Nephron progenitor cell (in vitro differentiated cells): ENCODE measurements at regions not wholly inside any gene's neighbourhood (a gene's known extent, or its start where the extent isn't known, plus 50 kb on each side); places are given as distances from the start of the nearest gene placed in this dataset.
"Not testable (repeated sequence)": the region's sequence is repeated elsewhere in the genome, so short reads cannot be mapped to it uniquely, and the experiment has no call there.

Experiments used
- DNase-seq: peaks from one replicate; pipeline ENCODE4 v3.0.0; 2021
- H3K27ac Mint-ChIP-seq: 2 replicates; pipeline ENCODE4 v1.8.0; 2021; ENCODE audit warnings: mild to moderate bottlenecking, moderate library complexity, mixed read lengths
- H3K27me3 Mint-ChIP-seq: 2 replicates; pipeline ENCODE4 v1.8.0; 2021; ENCODE audit warnings: mild to moderate bottlenecking, low read depth, mixed read lengths; ENCODE audit not compliant: poor library complexity
- H3K36me3 Mint-ChIP-seq: 2 replicates; pipeline ENCODE4 v1.8.0; 2021; ENCODE audit warnings: low read depth, mixed read lengths
- H3K4me1 Mint-ChIP-seq: 2 replicates; pipeline ENCODE4 v1.8.0; 2021; ENCODE audit warnings: mixed read lengths
- H3K4me3 Mint-ChIP-seq: 2 replicates; pipeline ENCODE4 v1.8.0; 2021; ENCODE audit warnings: mild to moderate bottlenecking, moderate library complexity, mixed read lengths
- H3K9me3 Mint-ChIP-seq: 2 replicates; pipeline ENCODE4 v1.8.0; 2021; ENCODE audit warnings: mild to moderate bottlenecking, moderate library complexity, mixed read lengths
- TF ChIP-seq, protein P1 (sequence below): fragments of 200-600 bp; sonication (generic); IDR thresholded peaks from 2 replicates; pipeline ENCODE4 v1.5.0; 2021; ENCODE audit warnings: antibody characterized with exemption

DNA sequence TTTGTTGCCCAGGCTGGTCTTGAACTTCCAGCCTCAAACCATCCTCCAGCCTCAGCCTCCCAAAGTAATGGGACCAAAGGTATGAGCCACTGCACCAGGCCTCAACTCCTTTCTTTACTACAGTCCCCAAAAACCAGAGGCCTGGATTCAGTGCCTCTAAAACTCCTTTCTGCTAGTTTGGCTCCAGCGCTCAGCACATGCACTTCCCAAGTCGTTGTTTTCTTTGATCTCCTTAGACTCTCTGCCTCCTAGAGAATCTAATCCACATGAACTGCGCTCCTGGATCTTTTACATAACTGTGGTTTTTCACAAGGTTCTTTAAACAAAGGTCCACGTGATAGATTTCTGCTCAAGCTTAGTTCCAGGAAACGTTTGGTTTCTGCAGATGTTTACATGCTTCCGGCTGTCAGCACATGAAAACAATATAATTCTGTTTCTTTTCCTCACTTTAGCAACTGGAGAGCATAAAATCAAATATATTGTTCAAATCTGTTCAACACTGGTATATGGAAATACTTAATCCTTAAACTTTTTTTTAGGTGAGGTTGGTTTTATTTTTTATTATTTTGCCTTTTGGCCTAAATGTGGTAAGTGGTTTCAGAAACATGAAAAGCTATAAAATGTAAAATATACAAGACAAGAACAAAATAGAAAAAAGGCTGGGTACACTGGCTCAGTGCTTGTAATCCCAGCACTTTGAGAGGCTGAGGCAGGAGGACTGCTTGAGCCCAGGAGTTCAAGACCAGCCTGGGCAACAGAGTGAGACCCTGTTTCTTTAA, 270.5 kb upstream of the MKLN1 start:
- no peak overlapping the region for H3K4me3 Mint-ChIP-seq
- peaks cover 11% of the 10 kb centered on the region for H3K27me3 Mint-ChIP-seq
- TF ChIP-seq, protein P1, sequence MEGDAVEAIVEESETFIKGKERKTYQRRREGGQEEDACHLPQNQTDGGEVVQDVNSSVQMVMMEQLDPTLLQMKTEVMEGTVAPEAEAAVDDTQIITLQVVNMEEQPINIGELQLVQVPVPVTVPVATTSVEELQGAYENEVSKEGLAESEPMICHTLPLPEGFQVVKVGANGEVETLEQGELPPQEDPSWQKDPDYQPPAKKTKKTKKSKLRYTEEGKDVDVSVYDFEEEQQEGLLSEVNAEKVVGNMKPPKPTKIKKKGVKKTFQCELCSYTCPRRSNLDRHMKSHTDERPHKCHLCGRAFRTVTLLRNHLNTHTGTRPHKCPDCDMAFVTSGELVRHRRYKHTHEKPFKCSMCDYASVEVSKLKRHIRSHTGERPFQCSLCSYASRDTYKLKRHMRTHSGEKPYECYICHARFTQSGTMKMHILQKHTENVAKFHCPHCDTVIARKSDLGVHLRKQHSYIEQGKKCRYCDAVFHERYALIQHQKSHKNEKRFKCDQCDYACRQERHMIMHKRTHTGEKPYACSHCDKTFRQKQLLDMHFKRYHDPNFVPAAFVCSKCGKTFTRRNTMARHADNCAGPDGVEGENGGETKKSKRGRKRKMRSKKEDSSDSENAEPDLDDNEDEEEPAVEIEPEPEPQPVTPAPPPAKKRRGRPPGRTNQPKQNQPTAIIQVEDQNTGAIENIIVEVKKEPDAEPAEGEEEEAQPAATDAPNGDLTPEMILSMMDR = no peak
- H3K9me3 Mint-ChIP-seq = peaks cover 23% of the 10 kb centered on the region
- H3K4me1 Mint-ChIP-seq = no peaks in the 10 kb centered on the region
- no peak for DNase-seq
- H3K27ac Mint-ChIP-seq = no peak overlapping the region
- no peaks in the 10 kb centered on the region for H3K36me3 Mint-ChIP-seq

DNA sequence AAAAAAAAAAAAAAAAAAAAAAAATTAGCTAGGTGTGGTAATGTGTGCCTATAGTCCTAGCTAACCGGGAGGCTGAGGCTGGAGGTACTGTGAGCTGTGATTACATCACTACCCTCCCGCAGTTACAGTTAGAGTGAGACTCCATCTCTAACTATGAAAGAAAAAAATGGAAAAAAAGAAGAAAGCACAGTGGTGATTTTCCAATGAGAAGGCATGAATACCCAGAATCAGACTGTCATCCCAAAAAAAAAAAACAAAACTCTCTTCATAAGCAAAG, 269.9 kb upstream of the MKLN1 start:
- Mint-ChIP-seq H3K27me3 (peaks cover 11% of the 10 kb centered on the region), H3K36me3 (no peaks in the 10 kb centered on the region), H3K9me3 (peaks cover 23% of the 10 kb centered on the region), H3K4me1 (no peaks in the 10 kb centered on the region), H3K27ac (no peak overlapping the region), H3K4me3 (no peak overlapping the region)
- TF ChIP-seq, protein P1 = no peak
- no peak for DNase-seq

DNA sequence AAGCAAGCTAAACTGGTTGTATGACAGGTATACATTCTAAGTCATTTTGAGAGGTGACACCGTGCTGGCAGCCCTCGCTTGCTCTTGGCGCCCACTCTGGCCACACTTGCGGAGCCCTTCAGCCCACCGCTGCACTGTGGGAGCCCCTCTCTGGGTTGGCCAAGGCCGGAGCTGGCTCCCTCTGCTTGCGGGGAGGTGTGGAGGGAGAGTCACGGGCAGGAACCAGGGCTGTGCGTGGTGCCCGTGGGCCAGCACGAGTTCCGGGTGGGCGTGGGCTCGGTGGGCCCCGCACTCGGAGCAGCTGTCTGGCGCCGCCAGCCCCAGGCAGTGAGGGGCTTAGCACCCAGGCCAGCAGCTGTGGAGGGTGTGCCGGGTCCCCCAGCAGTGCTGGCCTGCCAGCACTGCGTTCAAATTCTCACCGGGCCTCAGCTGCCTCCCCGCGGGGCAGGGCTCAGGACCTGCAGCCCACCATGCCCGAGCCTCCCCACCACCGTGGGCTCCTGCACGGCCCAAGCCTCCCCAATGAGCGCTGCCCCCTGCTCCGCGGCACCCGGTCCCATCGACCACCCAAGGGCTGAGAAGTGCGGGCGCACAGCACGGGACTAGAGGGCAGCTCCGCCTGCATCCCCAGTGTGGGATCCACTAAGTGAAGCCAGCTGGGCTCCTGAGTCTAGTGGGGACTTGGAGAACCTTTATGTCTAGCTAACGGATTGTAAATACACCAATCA, 269.0 kb upstream of the MKLN1 start:
- H3K4me1 Mint-ChIP-seq, H3K36me3 Mint-ChIP-seq, H3K4me3 Mint-ChIP-seq, H3K27me3 Mint-ChIP-seq, H3K27ac Mint-ChIP-seq, DNase-seq: not testable (repeated sequence)
- H3K9me3 Mint-ChIP-seq = peaks cover 23% of the 10 kb centered on the region

DNA sequence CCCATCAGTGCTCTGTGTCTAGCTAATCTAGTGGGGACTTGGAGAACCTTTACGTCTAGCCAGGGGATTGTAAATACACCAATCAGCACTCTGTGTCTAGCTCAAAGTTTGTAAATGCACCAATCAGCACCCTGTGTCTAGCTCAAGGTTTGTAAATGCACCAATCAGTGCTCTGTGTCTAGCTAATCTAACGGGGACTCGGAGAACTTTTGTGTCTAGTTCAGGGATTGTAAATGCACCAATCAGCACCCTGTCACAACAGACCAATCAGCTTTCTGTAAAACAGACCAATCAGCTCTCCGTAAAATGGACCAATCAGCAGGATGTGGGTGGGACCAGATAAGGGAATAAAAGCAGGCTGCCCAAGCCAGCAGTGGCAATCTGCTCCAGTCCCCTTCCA, 268.3 kb upstream of the MKLN1 start:
- H3K4me3 Mint-ChIP-seq, H3K4me1 Mint-ChIP-seq, H3K36me3 Mint-ChIP-seq, H3K27ac Mint-ChIP-seq, DNase-seq, H3K27me3 Mint-ChIP-seq: not testable (repeated sequence)
- peaks cover 23% of the 10 kb centered on the region for H3K9me3 Mint-ChIP-seq

DNA sequence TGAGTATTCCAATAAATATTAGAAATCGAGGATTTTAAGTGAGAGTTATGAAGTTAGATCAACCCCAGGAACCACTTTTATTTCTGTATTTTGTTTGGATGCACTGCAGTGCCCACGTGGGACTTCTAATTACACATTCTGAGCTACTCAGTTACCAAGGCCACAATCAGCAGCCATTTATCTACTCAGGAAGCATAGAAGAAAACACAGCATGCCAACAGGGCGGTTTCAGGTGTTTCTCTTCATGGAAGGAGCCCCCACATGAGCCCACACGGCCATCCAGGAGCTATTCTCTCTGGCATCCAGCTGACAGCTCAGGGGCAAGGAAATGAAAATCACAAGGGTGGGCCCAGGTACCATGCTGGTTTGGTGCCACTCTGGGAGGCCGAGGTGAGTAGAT, 266.5 kb upstream of the MKLN1 start:
- H3K27ac Mint-ChIP-seq = no peak overlapping the region
- peaks cover 5% of the 10 kb centered on the region for H3K27me3 Mint-ChIP-seq
- TF ChIP-seq, protein P1 = no peak
- no peak overlapping the region for H3K4me3 Mint-ChIP-seq
- H3K4me1 Mint-ChIP-seq = no peaks in the 10 kb centered on the region
- DNase-seq = no peak
- H3K9me3 Mint-ChIP-seq = peaks cover 23% of the 10 kb centered on the region
- no peaks in the 10 kb centered on the region for H3K36me3 Mint-ChIP-seq

DNA sequence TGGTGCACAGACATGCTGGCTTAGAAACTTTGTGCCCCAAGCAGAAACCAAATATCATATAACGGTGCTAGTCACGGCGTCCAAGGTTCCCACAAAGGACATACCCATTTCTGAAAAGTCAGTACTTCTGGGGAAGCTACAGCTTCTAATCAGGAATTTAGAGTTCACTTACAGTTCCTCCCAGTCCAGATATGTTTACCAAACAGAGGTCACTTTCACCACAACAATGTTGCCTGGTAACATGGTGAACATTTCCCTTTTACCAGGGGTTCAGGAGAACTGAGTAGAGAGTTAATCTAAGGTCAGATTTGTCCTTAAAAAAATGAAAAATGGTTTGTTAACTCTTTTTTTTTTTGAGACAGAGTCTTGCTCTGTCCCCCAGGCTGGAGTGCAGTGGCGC, 265.9 kb upstream of the MKLN1 start:
- H3K27me3 Mint-ChIP-seq = peaks cover 5% of the 10 kb centered on the region
- no peak for DNase-seq
- TF ChIP-seq, protein P1 = no peak
- no peak overlapping the region for H3K4me3 Mint-ChIP-seq
- H3K36me3 Mint-ChIP-seq = no peaks in the 10 kb centered on the region
- H3K4me1 Mint-ChIP-seq = no peaks in the 10 kb centered on the region
- no peak overlapping the region for H3K27ac Mint-ChIP-seq
- peaks cover 23% of the 10 kb centered on the region for H3K9me3 Mint-ChIP-seq

DNA sequence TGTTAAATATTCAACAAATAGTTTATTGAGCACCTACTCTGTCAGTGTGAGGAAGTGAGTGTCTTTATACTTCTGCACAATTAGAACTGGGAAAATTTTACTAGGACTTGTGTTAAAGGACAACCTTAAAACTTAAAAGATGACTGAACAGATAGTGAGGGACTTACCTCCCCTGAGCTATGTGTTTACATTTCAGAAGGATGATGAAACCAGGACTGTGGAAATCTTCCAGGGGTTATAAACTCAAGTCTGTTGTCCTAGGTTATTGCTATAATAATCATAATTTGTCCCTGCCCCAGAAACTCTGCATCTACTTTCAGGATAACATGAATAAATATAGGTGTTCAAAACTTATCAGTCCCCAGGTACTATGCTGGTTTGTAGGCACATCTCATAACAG, 261.0 kb upstream of the MKLN1 start:
- no peak for DNase-seq

More for the DNA sequence above, 261.0 kb upstream of the MKLN1 start:
- TF ChIP-seq, protein P1 = no peak
- peaks cover 6% of the 10 kb centered on the region for H3K4me1 Mint-ChIP-seq
- no peaks in the 10 kb centered on the region for H3K9me3 Mint-ChIP-seq
- no peak overlapping the region for H3K27ac Mint-ChIP-seq
- H3K4me3 Mint-ChIP-seq = no peak overlapping the region
- no peaks in the 10 kb centered on the region for H3K36me3 Mint-ChIP-seq
- no peaks in the 10 kb centered on the region for H3K27me3 Mint-ChIP-seq
